ENCODE measurements at regions not wholly inside any gene's neighbourhood (a gene's known extent, or its start where the extent isn't known, plus 50 kb on each side); places are given as distances from the start of the nearest gene placed in this dataset.
A peak's percentile ranks its signal among the peaks of the same experiment; 100 is the strongest.

GRCh38 chr10:10780746-10781145 is 236.9 kb upstream of the CELF2 start:
- no peak for DNase-seq

GRCh38 chr10:10782603-10783002 is 235.1 kb upstream of the CELF2 start:
- DNase-seq, result no peak

GRCh38 chr10:10785627-10786026 is 232.0 kb upstream of the CELF2 start:
- no peak for DNase-seq

- no peak for DNase-seq
These were observed 231.3 kb upstream of the CELF2 start for GRCh38 chr10:10786109-10787090.

GRCh38 chr10:10787586-10787985 is 230.1 kb upstream of the CELF2 start:
- no peak for DNase-seq

GRCh38 chr10:10788761-10789160 is 228.9 kb upstream of the CELF2 start:
- DNase-seq, result no peak

- DNase-seq, result no peak
These were observed 225.8 kb upstream of the CELF2 start for GRCh38 chr10:10791869-10792268.

- DNase-seq, result no peak
These were observed 225.0 kb upstream of the CELF2 start for GRCh38 chr10:10792681-10793080.

- DNase-seq, result no peak
These were observed 223.6 kb upstream of the CELF2 start for GRCh38 chr10:10794046-10794445.

- DNase-seq, result no peak
These were observed 222.9 kb upstream of the CELF2 start for GRCh38 chr10:10794791-10795191.

- DNase-seq, result peak; percentile 84
These were observed 221.5 kb upstream of the CELF2 start for GRCh38 chr10:10796061-10796773.

- peak; percentile 41 for DNase-seq
These were observed 220.8 kb upstream of the CELF2 start for GRCh38 chr10:10796774-10797415.

GRCh38 chr10:10797513-10797912 is 220.2 kb upstream of the CELF2 start:
- peak; percentile 57 for DNase-seq

- DNase-seq, result peak; percentile 65
These were observed 219.4 kb upstream of the CELF2 start for GRCh38 chr10:10798102-10798863.

GRCh38 chr10:10798864-10799192 is 218.8 kb upstream of the CELF2 start:
- DNase-seq, result no peak

GRCh38 chr10:10800961-10801360 is 216.7 kb upstream of the CELF2 start:
- DNase-seq, result peak; percentile 56

- DNase-seq, result peak; percentile 83
These were observed 214.4 kb upstream of the CELF2 start for GRCh38 chr10:10803278-10803677.

GRCh38 chr10:10804061-10804460 is 213.6 kb upstream of the CELF2 start:
- no peak for DNase-seq

- no peak for DNase-seq
These were observed 212.5 kb upstream of the CELF2 start for GRCh38 chr10:10804998-10805740.

GRCh38 chr10:10807106-10807505 is 210.6 kb upstream of the CELF2 start:
- DNase-seq, result no peak

GRCh38 chr10:10811562-10811961 is 206.1 kb upstream of the CELF2 start:
- DNase-seq, result no peak

Data from muscle of arm (tissue), 1 donor.